Smooth muscle cell (in vitro differentiated cells): ENCODE measurements at regions not wholly inside any gene's neighbourhood (a gene's known extent, or its start where the extent isn't known, plus 50 kb on each side); places are given as distances from the start of the nearest gene placed in this dataset.

ENCODE experiments used
- DNase-seq: peaks from one replicate; lab custom pipeline; 2025; ENCODE audit not compliant: unreplicated experiment; lab: John Stamatoyannopoulos, UW
- H2AFZ ChIP-seq: fragments of 200-600 bp; sonication (generic); 2 replicates; pipeline ENCODE4 v1.6.0; 2016; ENCODE audit warnings: antibody characterized with exemption, low read depth, mild to moderate bottlenecking
- H3F3A ChIP-seq: fragments of 200-600 bp; sonication (generic); 2 replicates; pipeline ENCODE4 v1.6.0; 2017; ENCODE audit warnings: antibody characterized with exemption, low read depth
- H3K27ac ChIP-seq: fragments of 200-600 bp; sonication (generic); 2 replicates; pipeline ENCODE4 v1.5.1; 2016; ENCODE audit warnings: low read depth, mild to moderate bottlenecking
- H3K27me3 ChIP-seq: fragments of 200-600 bp; sonication (generic); 2 replicates; pipeline ENCODE4 v1.6.1; 2016; ENCODE audit warnings: low read depth, mild to moderate bottlenecking
- H3K36me3 ChIP-seq: fragments of 200-600 bp; sonication (generic); 2 replicates; pipeline ENCODE4 v1.5.1; 2016; ENCODE audit warnings: low read depth
- H3K4me1 ChIP-seq: fragments of 200-600 bp; sonication (generic); 2 replicates; pipeline ENCODE4 v1.5.1; 2016; ENCODE audit warnings: low read depth
- H3K4me2 ChIP-seq: fragments of 200-600 bp; sonication (generic); 2 replicates; pipeline ENCODE4 v1.6.0; 2016; ENCODE audit warnings: mild to moderate bottlenecking
- H3K4me3 ChIP-seq: fragments of 200-600 bp; sonication (generic); 2 replicates; pipeline ENCODE4 v1.5.1; 2016; ENCODE audit warnings: mild to moderate bottlenecking
- H3K79me2 ChIP-seq: fragments of 200-600 bp; sonication (generic); 2 replicates; pipeline ENCODE4 v1.6.0; 2016; ENCODE audit warnings: low read depth, mild to moderate bottlenecking
- H3K9ac ChIP-seq: fragments of 200-600 bp; sonication (generic); 2 replicates; pipeline ENCODE4 v1.6.0; 2016; ENCODE audit warnings: low read depth
- H3K9me3 ChIP-seq: fragments of 200-600 bp; sonication (generic); replicated peaks from 2 replicates; pipeline ENCODE4 v1.5.1; 2016; ENCODE audit warnings: low read depth
- H4K20me1 ChIP-seq: fragments of 200-600 bp; sonication (generic); 2 replicates; pipeline ENCODE4 v1.6.0; 2016; ENCODE audit warnings: low read depth
- WGBS: methylation state at CpG from one replicate; pipeline ENCODE4 v1.1.7; 2016; ENCODE audit warnings: low lambda C conversion rate; 5-methylcytosine and 5-hydroxymethylcytosine counted together
- TF ChIP-seq, protein P1 (sequence below): fragments of 200-600 bp; sonication (generic); IDR thresholded peaks from 2 replicates; pipeline ENCODE4 v1.5.1; 2017; ENCODE audit warnings: borderline replicate concordance, mild to moderate bottlenecking, antibody characterized with exemption; ENCODE audit not compliant: insufficient read depth, poor library complexity, severe bottlenecking

DNA sequence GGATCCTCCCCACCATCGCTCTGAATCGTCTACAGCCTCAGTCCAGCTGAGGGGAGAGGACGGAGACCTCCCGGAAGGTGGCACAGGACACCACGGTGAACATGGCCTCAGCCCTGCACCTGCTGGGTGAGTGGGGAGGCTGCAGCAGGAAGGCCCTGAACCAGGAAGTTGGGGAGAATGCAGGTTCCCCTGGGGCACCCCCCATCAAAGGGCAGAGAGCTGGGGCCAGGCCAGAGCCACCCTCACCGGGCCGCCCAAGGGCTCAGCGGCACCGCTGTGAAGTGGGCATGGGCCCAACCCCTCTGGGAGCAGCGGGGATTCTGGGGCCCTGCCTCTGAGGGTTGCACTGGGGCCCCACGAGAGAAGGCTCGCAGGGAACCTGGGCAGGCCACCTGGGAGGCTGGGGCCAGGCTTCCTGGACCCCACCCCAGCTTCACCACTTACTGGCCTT, 98.7 kb downstream of the MICALL2 start:
- Histone ChIP-seq H3K9me3 (no peaks in the 10 kb centered on the region), H3F3A (no peaks in the 10 kb centered on the region), H3K4me1 (no peaks in the 10 kb centered on the region), H4K20me1 (no peaks in the 10 kb centered on the region), H3K27me3 (no peaks in the 10 kb centered on the region), H3K36me3 (no peaks in the 10 kb centered on the region), H2AFZ (no peak overlapping the region), H3K79me2 (no peaks in the 10 kb centered on the region), H3K4me2 (no peak overlapping the region), H3K27ac (no peak overlapping the region), H3K9ac (no peak overlapping the region), H3K4me3 (no peak overlapping the region)
- WGBS = 93% methylated on average over 12 of the region's 12 CpGs
- TF ChIP-seq, protein P1, sequence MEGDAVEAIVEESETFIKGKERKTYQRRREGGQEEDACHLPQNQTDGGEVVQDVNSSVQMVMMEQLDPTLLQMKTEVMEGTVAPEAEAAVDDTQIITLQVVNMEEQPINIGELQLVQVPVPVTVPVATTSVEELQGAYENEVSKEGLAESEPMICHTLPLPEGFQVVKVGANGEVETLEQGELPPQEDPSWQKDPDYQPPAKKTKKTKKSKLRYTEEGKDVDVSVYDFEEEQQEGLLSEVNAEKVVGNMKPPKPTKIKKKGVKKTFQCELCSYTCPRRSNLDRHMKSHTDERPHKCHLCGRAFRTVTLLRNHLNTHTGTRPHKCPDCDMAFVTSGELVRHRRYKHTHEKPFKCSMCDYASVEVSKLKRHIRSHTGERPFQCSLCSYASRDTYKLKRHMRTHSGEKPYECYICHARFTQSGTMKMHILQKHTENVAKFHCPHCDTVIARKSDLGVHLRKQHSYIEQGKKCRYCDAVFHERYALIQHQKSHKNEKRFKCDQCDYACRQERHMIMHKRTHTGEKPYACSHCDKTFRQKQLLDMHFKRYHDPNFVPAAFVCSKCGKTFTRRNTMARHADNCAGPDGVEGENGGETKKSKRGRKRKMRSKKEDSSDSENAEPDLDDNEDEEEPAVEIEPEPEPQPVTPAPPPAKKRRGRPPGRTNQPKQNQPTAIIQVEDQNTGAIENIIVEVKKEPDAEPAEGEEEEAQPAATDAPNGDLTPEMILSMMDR = no peak
- DNase-seq = no peak

DNA sequence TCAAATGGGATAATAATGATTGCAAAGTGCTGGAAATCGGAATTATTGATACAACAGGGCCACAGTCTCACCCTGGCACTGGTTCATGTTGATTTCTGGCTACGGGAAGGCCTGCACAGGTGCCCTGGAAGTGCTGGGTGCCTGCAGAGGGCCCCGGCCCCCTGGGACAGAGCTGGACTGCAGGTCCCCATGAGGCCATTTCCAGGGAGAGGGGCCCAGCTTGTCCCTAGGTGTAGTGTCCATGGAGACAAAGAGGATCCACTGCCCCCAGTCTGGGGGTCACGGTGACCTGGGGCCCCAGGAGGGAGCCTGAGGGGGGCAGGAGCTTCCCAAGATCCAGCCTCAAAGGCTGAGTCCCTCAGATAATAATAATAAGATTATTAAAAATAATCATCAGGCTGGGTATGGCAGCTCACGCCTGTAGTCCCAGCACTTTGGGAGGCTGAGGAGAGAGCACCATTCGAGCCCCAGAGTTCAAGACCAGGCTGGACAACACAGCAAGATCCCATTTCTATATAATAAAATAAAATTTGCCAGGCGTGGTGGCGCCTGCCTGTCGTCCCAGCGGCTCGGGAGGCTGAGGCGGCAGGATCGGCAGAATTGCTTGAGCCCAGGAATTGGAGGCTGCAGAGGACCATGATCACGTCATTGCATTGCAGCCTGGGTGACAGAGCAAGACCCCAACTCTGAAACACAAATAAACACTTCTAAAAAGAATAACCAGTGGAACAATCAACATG, 98.1 kb downstream of the MICALL2 start:
- Histone ChIP-seq H3K36me3 (no peaks in the 10 kb centered on the region), H3K4me3 (no peak overlapping the region), H3K4me1 (no peaks in the 10 kb centered on the region), H3K9ac (no peak overlapping the region), H3K9me3 (no peaks in the 10 kb centered on the region), H3K27ac (no peak overlapping the region), H3F3A (no peaks in the 10 kb centered on the region), H2AFZ (no peak overlapping the region), H3K27me3 (no peaks in the 10 kb centered on the region), H3K79me2 (no peaks in the 10 kb centered on the region), H3K4me2 (no peak overlapping the region), H4K20me1 (no peaks in the 10 kb centered on the region)
- no peak for DNase-seq
- WGBS = 94% methylated on average over 14 of the region's 14 CpGs
- TF ChIP-seq, protein P1 = no peak

DNA sequence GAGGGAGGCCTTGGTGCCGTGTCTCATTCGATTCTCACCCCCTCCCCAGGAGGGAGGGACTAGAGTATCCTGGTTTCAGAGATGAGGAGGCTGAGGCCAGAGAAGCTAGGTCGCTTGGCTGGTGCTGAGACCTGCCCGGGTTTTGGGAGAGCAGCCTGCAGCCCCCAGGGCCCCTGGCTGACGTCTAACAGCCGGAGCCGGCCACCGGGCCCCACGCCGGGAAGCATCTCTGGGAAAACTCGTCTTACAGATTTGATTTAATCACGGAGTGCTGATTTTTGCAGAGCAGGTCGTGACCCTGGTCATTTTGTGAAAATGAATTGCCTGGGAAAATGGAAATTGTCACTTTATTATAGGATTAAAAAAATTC, 97.5 kb downstream of the MICALL2 start:
- 67% methylated on average over 13 of the region's 13 CpGs for WGBS
- TF ChIP-seq, protein P1 = no peak
- no peak for DNase-seq
- Histone ChIP-seq H3K79me2 (no peaks in the 10 kb centered on the region), H3K4me2 (no peak overlapping the region), H2AFZ (no peak overlapping the region), H3K9ac (no peak overlapping the region), H3K4me3 (no peak overlapping the region), H3K27ac (no peak overlapping the region), H3K9me3 (no peaks in the 10 kb centered on the region), H3K36me3 (no peaks in the 10 kb centered on the region), H4K20me1 (no peaks in the 10 kb centered on the region), H3K4me1 (no peaks in the 10 kb centered on the region), H3K27me3 (no peaks in the 10 kb centered on the region), H3F3A (no peaks in the 10 kb centered on the region)

- Histone ChIP-seq H3F3A (no peaks in the 10 kb centered on the region), H2AFZ (no peak overlapping the region), H3K4me1 (no peaks in the 10 kb centered on the region), H3K27ac (no peak overlapping the region), H3K9me3 (no peaks in the 10 kb centered on the region), H3K27me3 (no peaks in the 10 kb centered on the region), H3K4me2 (no peak overlapping the region), H3K36me3 (no peaks in the 10 kb centered on the region), H3K79me2 (no peaks in the 10 kb centered on the region), H3K4me3 (no peak overlapping the region), H4K20me1 (no peaks in the 10 kb centered on the region), H3K9ac (no peak overlapping the region)
- TF ChIP-seq, protein P1 = no peak
- DNase-seq = no peak
- WGBS = 83% methylated on average over 11 of the region's 12 CpGs
Observed at GRCh38 chr7:1362301-1362700, 97.0 kb downstream of the MICALL2 start.
